GM11168 (cell line): ENCODE measurements at regions not wholly inside any gene's neighbourhood (a gene's known extent, or its start where the extent isn't known, plus 50 kb on each side); places are given as distances from the start of the nearest gene placed in this dataset.

Experiments
- in situ Hi-C: fragments of 300-500 bp; cut with MboI; formaldehyde crosslinking; loops from one replicate; pipeline ENCODE4 v1.12.0; 2022; ENCODE audit warnings: low sequenced_read_pairs; ENCODE audit not compliant: unreplicated experiment

GRCh38 chr1:228913626-228914414 lies 178.5 kb downstream of the RHOU start:
- in situ Hi-C loops: no loop called here

DNA sequence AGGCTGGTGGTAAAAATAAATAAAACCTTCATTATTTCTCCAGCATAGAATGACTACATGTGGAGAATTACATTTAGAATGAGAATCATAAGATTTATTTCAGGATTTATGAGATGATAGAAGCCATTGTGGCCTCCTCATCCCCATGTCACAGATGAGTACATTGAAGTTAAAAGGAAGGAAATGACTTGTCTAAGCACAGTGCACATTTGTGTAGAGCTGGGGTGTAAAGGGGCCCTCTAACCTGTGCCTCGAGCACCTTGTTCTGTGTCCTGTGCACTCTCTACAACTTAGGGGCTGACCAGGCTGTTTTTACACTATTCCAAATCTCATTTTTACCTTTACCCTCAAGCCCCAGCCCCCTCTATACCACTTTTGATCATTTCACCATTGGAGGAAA lies 179.4 kb downstream of the RHOU start:
- in situ Hi-C loops: no loop called here

DNA sequence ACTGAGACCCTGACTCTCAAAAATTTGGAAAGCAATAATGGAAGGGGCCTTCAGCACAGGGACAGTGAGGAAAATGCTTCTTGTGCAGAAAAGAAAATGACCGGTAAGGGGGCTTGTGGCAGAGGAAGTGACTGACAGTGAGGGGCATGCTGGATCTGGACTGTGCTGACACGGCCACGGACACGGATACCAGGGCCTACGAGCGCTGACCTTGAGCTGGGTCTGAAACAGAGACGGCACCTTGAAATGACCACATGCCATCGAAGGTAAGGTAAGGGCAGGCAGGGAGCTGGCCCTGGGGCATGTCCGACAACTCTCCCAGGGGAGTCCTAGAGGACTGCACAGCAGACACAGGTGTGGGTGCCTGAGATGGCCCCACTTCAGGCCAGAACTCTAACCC lies 182.1 kb downstream of the RHOU start:
- in situ Hi-C loops: no loop called here

- in situ Hi-C loops: no loop called here
These were observed 182.5 kb downstream of the RHOU start for GRCh38 chr1:228917755-228918154.

DNA sequence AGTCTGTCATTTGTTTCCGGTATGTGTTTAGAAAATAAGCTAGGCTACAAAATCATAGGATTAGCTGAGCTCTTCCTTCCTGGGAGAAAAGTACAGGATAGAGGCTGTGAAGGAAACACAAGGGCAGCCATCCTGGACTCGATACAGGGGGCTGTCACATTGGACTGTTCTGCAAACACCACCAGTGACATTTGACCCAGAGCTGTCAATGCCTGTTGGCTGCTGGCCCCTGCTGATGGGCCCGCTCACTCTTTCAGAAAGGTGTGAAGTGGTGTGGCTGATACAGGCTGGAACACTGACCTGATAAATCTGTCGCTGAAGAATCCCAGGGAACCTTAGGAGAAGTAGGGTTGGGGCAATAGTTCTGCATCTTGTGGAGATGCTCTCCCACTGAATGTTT lies 183.1 kb downstream of the RHOU start:
- in situ Hi-C loops: no loop called here

- in situ Hi-C loops: no loop called here
These were observed 184.6 kb downstream of the RHOU start for GRCh38 chr1:228919914-228920313.

GRCh38 chr1:228920831-228921230 lies 185.6 kb downstream of the RHOU start:
- in situ Hi-C loops: no loop called here

- in situ Hi-C loops: no loop called here
These were observed 186.2 kb downstream of the RHOU start for GRCh38 chr1:228921481-228921880.

- in situ Hi-C loops: no loop called here
These were observed 187.6 kb downstream of the RHOU start for GRCh38 chr1:228922722-228923376.

GRCh38 chr1:228923973-228924686 lies 188.9 kb downstream of the RHOU start:
- in situ Hi-C loops: no loop called here

- in situ Hi-C loops: no loop called here
These were observed 190.4 kb downstream of the RHOU start for GRCh38 chr1:228925691-228926090.

DNA sequence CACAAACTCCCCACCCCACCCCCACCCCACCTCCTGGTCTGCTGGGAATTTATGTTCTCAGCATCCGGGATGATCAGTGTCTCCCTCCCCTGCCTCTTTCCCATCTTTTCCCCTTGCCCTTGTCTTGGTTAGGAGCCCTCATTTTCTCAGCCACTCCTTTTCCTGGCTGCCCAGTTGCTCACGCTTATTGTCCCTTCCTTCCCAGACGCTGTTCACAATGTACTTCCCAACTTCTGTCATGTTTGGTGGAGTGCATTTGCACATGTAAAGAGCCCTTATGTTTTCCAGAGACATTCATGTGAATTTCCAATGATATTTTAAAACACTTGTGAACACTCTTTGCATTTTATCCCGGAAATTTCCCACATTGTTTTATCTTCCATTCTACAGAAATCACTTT lies 192.1 kb downstream of the RHOU start:
- in situ Hi-C loops: no loop called here

DNA sequence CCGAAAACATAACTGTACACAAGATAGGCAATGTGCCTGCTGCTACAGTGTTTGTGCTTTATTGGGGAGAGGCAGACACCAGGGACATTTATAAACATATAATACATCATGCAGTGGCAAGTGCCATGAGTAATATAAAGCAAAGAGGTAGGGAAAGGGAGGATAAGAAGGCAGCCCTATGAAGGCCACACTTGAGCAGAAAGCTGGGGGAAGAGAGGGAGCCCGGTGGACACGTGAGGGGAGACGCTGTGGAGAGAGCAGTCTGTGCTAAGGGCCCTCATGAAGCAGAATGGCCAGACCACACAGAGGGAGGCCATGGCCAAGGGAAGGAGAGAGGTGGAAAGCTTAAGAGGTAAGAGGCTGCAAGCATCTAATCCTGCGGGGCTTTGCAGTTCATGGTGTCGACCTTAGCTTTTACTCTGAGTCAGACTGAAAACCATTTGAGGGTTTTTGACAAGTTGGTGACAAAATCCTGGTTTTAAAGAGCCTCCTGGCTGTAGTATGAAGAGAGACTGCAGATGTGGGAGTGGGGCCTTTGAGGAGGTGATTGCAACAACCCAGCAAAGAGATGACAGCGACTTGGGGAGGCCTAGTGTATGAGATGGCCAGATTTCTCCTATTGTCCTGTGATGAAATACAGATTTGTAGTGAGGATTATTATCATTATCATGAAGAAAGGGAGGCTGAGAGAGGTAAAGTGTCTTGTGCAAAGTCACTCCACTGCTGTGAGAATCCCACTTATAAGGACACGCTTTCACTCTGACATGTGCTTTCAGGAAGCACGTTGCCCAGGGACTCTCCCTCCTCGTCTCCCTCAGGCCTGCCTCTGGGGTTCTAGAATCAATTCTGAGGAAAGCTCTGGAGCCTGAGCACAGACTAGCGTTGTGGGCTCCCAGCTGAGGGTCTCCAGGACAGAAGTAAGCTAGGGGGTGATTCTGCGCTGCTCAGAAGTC lies 192.9 kb downstream of the RHOU start:
- in situ Hi-C loops: no loop called here

DNA sequence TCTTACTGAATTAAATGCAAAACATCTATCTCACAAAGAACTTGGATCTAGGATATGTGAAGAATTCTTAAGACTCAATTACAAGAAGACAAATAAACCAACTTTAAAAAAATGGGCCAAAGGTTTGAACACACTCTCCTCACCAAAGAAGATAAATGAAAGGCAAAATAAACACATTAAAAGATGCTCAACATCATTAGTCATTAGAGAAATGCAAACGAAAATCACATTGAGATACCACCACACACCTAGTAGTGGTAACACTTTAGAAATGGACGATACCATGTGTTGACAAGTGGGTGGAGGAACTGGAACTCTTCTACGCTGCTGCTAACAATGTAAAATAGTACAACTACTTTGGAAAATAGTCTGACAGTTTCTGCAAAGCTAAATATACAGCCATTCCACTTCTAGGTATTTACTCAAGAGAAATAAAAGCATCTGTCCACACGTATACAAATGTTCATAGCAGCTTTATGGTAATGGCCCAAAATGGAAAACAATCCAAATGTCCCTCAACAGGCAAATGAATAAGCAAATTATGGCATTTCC lies 194.3 kb downstream of the RHOU start:
- in situ Hi-C loops: no loop called here

DNA sequence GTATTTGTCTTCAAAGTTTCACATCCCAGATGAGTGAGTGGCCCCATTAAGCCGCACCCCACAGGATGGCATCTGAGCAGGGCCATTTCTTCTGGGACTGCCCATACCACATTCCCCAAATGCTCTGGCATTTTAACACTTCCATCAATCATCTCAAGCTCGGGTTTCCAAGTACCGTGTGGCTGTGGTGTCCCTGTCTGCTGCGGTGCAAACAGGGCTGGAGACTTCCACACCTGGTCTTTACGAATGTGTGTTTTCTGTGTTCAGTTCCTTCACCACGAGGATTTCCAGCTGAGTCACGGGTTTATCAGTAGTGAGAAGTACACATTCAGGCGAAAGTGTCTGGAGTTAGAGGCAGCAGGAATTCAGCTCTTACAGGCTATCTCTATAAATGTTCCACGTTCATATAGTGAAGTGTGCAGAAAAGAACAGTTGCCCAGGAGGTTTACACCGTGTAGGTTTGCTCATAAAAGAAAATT lies 195.2 kb downstream of the RHOU start:
- in situ Hi-C loops: no loop called here

DNA sequence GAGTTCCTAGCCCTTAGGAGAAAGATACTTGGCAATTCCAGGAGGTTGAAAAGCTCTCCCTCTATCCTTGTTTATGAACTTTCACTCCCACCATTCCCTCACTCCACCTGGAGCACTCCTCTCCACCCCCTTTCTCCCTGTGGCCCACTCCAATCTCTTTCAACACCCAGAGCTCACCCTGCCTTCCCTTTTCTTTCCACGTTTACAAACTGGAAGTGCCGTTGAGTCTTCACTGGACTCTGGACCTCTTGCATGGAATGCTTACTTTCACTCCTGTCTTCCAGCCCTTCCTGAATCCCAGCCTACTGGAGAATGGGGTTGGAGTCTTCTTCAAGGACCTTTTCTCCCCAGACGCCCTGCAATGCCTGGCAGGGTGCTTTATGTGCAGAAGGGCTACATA lies 198.5 kb downstream of the RHOU start:
- in situ Hi-C loops: no loop called here

- in situ Hi-C loops: no loop called here
These were observed 200.0 kb downstream of the RHOU start for GRCh38 chr1:228935198-228935663.

- in situ Hi-C loops: no loop called here
These were observed 200.8 kb downstream of the RHOU start for GRCh38 chr1:228935855-228936727.

DNA sequence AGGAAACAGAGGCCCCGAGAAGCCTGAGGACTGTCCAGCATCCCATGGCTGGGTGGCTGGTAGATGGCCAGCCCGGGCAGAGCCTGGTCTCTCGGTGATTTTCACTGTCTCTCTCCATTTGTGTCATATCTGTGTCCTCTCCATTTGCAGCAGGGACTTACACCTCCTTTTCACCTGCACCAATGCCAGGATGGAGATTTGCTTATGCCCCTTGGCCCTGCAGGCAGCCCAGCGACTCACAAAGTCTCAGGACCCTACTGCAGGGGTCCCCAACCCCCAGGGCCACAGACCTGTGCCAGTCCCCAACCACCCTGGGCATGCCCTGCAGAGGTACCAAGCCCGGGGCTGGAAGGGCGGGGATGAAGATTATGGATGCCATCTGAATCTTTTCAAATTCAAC lies 201.6 kb downstream of the RHOU start:
- in situ Hi-C loops: no loop called here
